ENCODE measurements at regions not wholly inside any gene's neighbourhood (a gene's known extent, or its start where the extent isn't known, plus 50 kb on each side); places are given as distances from the start of the nearest gene placed in this dataset.

- Histone ChIP-seq H3K27ac (no peak overlapping the region), H3K4me3 (no peak overlapping the region), H3K9me3 (no peaks in the 10 kb centered on the region), H3K4me1 (peaks cover 14% of the 10 kb centered on the region), H3K27me3 (no peaks in the 10 kb centered on the region), H3K36me3 (replicated peaks in 1 of 2; ENCODE audit: insufficient read depth in 1 of 2, low read depth in 2 of 2) (no peaks in the 10 kb centered on the region)
- TF ChIP-seq, protein P1, sequence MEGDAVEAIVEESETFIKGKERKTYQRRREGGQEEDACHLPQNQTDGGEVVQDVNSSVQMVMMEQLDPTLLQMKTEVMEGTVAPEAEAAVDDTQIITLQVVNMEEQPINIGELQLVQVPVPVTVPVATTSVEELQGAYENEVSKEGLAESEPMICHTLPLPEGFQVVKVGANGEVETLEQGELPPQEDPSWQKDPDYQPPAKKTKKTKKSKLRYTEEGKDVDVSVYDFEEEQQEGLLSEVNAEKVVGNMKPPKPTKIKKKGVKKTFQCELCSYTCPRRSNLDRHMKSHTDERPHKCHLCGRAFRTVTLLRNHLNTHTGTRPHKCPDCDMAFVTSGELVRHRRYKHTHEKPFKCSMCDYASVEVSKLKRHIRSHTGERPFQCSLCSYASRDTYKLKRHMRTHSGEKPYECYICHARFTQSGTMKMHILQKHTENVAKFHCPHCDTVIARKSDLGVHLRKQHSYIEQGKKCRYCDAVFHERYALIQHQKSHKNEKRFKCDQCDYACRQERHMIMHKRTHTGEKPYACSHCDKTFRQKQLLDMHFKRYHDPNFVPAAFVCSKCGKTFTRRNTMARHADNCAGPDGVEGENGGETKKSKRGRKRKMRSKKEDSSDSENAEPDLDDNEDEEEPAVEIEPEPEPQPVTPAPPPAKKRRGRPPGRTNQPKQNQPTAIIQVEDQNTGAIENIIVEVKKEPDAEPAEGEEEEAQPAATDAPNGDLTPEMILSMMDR (IDR thresholded peaks at IDR 0.05) = no peak
- no peak for TF ChIP-seq POLR2A (IDR thresholded peaks at IDR 0.05)
- DNase-seq (no peak), ATAC-seq (no peak)
- WGBS, 2 donors = 86 to 88% methylated on average over 3 of the region's 3 CpGs
- intact Hi-C loops (cut with DNase I) = no loop called here
Measured at GRCh38 chr2:66968946-66969345, 428.2 kb upstream of the ETAA1 start.

DNA sequence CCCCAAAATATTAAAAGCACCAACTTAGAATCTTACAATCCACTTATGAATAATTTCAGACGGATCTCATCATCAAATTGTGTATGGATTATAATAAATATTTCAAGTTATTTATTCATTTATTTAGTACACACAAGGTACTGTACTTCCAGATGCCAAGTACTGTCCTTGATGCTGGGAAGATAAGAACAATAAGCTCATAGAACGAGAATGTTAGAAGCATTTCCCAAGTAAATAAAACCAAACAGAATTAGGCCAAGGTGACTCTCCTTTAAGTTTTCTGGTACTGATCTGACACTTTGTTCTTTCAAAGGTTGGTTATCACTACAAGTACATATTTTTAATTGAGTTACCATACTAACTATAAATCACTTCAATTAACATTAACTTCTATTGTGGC is 416.1 kb upstream of the ETAA1 start:
- intact Hi-C loops (cut with DNase I) = no loop called here
- Histone ChIP-seq H3K36me3 (replicated peaks in 1 of 2; ENCODE audit: insufficient read depth in 1 of 2, low read depth in 2 of 2) (no peaks in the 10 kb centered on the region), H3K9me3 (no peaks in the 10 kb centered on the region), H3K27ac (peak overlapping the region in 2 of 4 donors; percentile 33 to 57), H3K4me3 (no peak overlapping the region), H3K4me1 (peaks cover 37% of the 10 kb centered on the region), H3K27me3 (no peaks in the 10 kb centered on the region)
- DNase-seq (no peak), ATAC-seq (peak; percentile 69)
- TF ChIP-seq POLR2A (IDR thresholded peaks at IDR 0.05) = no peak
- TF ChIP-seq, protein P1 (IDR thresholded peaks at IDR 0.05) = no peak
- WGBS, 2 donors = 24 to 28% methylated on average over 2 of the region's 2 CpGs

DNA sequence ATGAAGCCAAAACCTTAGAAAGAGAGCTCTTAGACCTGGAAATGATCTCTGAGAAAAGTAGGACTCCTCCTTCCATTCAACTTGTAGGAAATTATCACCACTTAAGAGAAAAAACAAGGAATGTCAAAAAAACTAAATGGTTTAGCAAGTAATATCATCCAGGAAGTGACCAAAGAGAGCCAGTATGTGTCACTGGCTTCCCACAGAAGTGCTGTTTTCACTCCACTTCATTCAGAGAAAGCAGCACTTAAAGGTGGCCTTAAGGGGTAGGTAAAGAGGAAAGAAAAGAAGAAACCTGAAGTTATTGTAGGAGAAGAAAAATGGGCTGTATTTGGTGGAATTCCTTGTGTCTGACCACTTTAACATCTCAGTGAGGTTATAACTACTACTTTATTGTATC is 414.4 kb upstream of the ETAA1 start:
- Histone ChIP-seq H3K36me3 (replicated peaks in 1 of 2; ENCODE audit: insufficient read depth in 1 of 2, low read depth in 2 of 2) (no peaks in the 10 kb centered on the region), H3K9me3 (no peaks in the 10 kb centered on the region), H3K4me3 (no peak overlapping the region), H3K27ac (peak overlapping the region in 1 of 4 donors; percentile 28), H3K4me1 (peaks cover 37% of the 10 kb centered on the region), H3K27me3 (no peaks in the 10 kb centered on the region)
- intact Hi-C loops (cut with DNase I) = no loop called here
- DNase-seq (peak in 2 of 4 donors; percentile 17 to 19), ATAC-seq (peak; percentile 65)
- no peak for TF ChIP-seq POLR2A (IDR thresholded peaks at IDR 0.05)
- TF ChIP-seq, protein P1 (IDR thresholded peaks at IDR 0.05) = peak in 4 of 7 experiments; percentile 37 to 52 (median 43)

- TF ChIP-seq, protein P1 (IDR thresholded peaks at IDR 0.05) = no peak
- no peak for TF ChIP-seq POLR2A (IDR thresholded peaks at IDR 0.05)
- no peak overlapping the region for H3K27ac ChIP-seq
- ATAC-seq = no peak
- peaks cover 37% of the 10 kb centered on the region for H3K4me1 ChIP-seq
- no peaks in the 10 kb centered on the region for H3K9me3 ChIP-seq
- H3K27me3 ChIP-seq = no peaks in the 10 kb centered on the region
- intact Hi-C loops (cut with DNase I) = no loop called here
- DNase-seq = no peak
- no peaks in the 10 kb centered on the region for H3K36me3 ChIP-seq (replicated peaks in 1 of 2; ENCODE audit: insufficient read depth in 1 of 2, low read depth in 2 of 2)
- H3K4me3 ChIP-seq = no peak overlapping the region
Measured at GRCh38 chr2:66984864-66985263, 412.3 kb upstream of the ETAA1 start.

- peaks cover 29% of the 10 kb centered on the region for H3K4me1 ChIP-seq
- no peaks in the 10 kb centered on the region for H3K9me3 ChIP-seq
- intact Hi-C loops (cut with DNase I) = no loop called here
- H3K27ac ChIP-seq = no peak overlapping the region
- no peak overlapping the region for H3K4me3 ChIP-seq
- ATAC-seq (no peak), DNase-seq (no peak)
- no peaks in the 10 kb centered on the region for H3K27me3 ChIP-seq
- H3K36me3 ChIP-seq (replicated peaks in 1 of 2; ENCODE audit: insufficient read depth in 1 of 2, low read depth in 2 of 2) = no peaks in the 10 kb centered on the region
- TF ChIP-seq, protein P1 (IDR thresholded peaks at IDR 0.05) = no peak
- no peak for TF ChIP-seq POLR2A (IDR thresholded peaks at IDR 0.05)
- WGBS, 2 donors = 15 to 44% methylated on average over 1 of the region's 1 CpG
Measured at GRCh38 chr2:66985906-66986305, 411.2 kb upstream of the ETAA1 start.
